ENCODE measurements at regions not wholly inside any gene's neighbourhood (a gene's known extent, or its start where the extent isn't known, plus 50 kb on each side); places are given as distances from the start of the nearest gene placed in this dataset.

- Histone ChIP-seq H3K9me3 (ENCODE audit: low read length) (no peaks in the 10 kb centered on the region), H3K36me3 (ENCODE audit: insufficient read depth, low read length) (no peaks in the 10 kb centered on the region), H3K27me3 (ENCODE audit: insufficient read depth, low read length) (no peaks in the 10 kb centered on the region), H2AFZ (ENCODE audit: low read depth, low read length) (no peak overlapping the region), H3K4me3 (ENCODE audit: low read length) (no peak overlapping the region), H3K4me1 (ENCODE audit: insufficient read depth, low read length) (peaks cover 2% of the 10 kb centered on the region)
Measured at GRCh38 chr3:25355998-25356397, 72.1 kb upstream of the RARB start.

- H3K4me3 ChIP-seq (ENCODE audit: low read length): no peak overlapping the region
Measured at GRCh38 chr3:25362118-25362517, 65.9 kb upstream of the RARB start.

GRCh38 chr3:25365636-25366035, 62.4 kb upstream of the RARB start:
- Histone ChIP-seq H3K27me3 (ENCODE audit: insufficient read depth, low read length) (no peaks in the 10 kb centered on the region), H3K4me1 (ENCODE audit: insufficient read depth, low read length) (no peaks in the 10 kb centered on the region), H3K9me3 (ENCODE audit: low read length) (no peaks in the 10 kb centered on the region), H2AFZ (ENCODE audit: low read depth, low read length) (no peak overlapping the region), H3K4me3 (ENCODE audit: low read length) (no peak overlapping the region), H3K36me3 (ENCODE audit: insufficient read depth, low read length) (no peaks in the 10 kb centered on the region)

More at GRCh38 chr3:25362118-25362517, 65.9 kb upstream of the RARB start:
- no peaks in the 10 kb centered on the region for H3K4me1 ChIP-seq (ENCODE audit: insufficient read depth, low read length)
- no peaks in the 10 kb centered on the region for H3K27me3 ChIP-seq (ENCODE audit: insufficient read depth, low read length)
- H2AFZ ChIP-seq (ENCODE audit: low read depth, low read length): no peak overlapping the region
- H3K36me3 ChIP-seq (ENCODE audit: insufficient read depth, low read length): no peaks in the 10 kb centered on the region
- no peaks in the 10 kb centered on the region for H3K9me3 ChIP-seq (ENCODE audit: low read length)

- H3K36me3 ChIP-seq (ENCODE audit: insufficient read depth, low read length): no peaks in the 10 kb centered on the region
- H3K27me3 ChIP-seq (ENCODE audit: insufficient read depth, low read length): no peaks in the 10 kb centered on the region
- H3K4me3 ChIP-seq (ENCODE audit: low read length): no peak overlapping the region
- H2AFZ ChIP-seq (ENCODE audit: low read depth, low read length): no peak overlapping the region
- H3K9me3 ChIP-seq (ENCODE audit: low read length): no peaks in the 10 kb centered on the region
- H3K4me1 ChIP-seq (ENCODE audit: insufficient read depth, low read length): no peaks in the 10 kb centered on the region
Measured at GRCh38 chr3:25367025-25367424, 61.0 kb upstream of the RARB start.

GRCh38 chr3:25372167-25372566, 55.9 kb upstream of the RARB start:
- no peak overlapping the region for H2AFZ ChIP-seq (ENCODE audit: low read depth, low read length)
- H3K27me3 ChIP-seq (ENCODE audit: insufficient read depth, low read length): no peaks in the 10 kb centered on the region
- no peaks in the 10 kb centered on the region for H3K4me1 ChIP-seq (ENCODE audit: insufficient read depth, low read length)
- H3K9me3 ChIP-seq (ENCODE audit: low read length): no peaks in the 10 kb centered on the region
- H3K4me3 ChIP-seq (ENCODE audit: low read length): no peak overlapping the region
- H3K36me3 ChIP-seq (ENCODE audit: insufficient read depth, low read length): no peaks in the 10 kb centered on the region

- Histone ChIP-seq H3K9me3 (ENCODE audit: low read length) (no peaks in the 10 kb centered on the region), H2AFZ (ENCODE audit: low read depth, low read length) (no peak overlapping the region), H3K27me3 (ENCODE audit: insufficient read depth, low read length) (no peaks in the 10 kb centered on the region), H3K4me3 (ENCODE audit: low read length) (no peak overlapping the region), H3K4me1 (ENCODE audit: insufficient read depth, low read length) (no peaks in the 10 kb centered on the region), H3K36me3 (ENCODE audit: insufficient read depth, low read length) (no peaks in the 10 kb centered on the region)
Measured at GRCh38 chr3:25376340-25376739, 51.7 kb upstream of the RARB start.

GRCh38 chr3:25377042-25377441, 51.0 kb upstream of the RARB start:
- Histone ChIP-seq H3K36me3 (ENCODE audit: insufficient read depth, low read length) (no peaks in the 10 kb centered on the region), H3K27me3 (ENCODE audit: insufficient read depth, low read length) (no peaks in the 10 kb centered on the region), H3K4me1 (ENCODE audit: insufficient read depth, low read length) (no peaks in the 10 kb centered on the region), H2AFZ (ENCODE audit: low read depth, low read length) (no peak overlapping the region), H3K4me3 (ENCODE audit: low read length) (no peak overlapping the region), H3K9me3 (ENCODE audit: low read length) (no peaks in the 10 kb centered on the region)
